ENCODE measurements at regions not wholly inside any gene's neighbourhood (a gene's known extent, or its start where the extent isn't known, plus 50 kb on each side); places are given as distances from the start of the nearest gene placed in this dataset.

DNA sequence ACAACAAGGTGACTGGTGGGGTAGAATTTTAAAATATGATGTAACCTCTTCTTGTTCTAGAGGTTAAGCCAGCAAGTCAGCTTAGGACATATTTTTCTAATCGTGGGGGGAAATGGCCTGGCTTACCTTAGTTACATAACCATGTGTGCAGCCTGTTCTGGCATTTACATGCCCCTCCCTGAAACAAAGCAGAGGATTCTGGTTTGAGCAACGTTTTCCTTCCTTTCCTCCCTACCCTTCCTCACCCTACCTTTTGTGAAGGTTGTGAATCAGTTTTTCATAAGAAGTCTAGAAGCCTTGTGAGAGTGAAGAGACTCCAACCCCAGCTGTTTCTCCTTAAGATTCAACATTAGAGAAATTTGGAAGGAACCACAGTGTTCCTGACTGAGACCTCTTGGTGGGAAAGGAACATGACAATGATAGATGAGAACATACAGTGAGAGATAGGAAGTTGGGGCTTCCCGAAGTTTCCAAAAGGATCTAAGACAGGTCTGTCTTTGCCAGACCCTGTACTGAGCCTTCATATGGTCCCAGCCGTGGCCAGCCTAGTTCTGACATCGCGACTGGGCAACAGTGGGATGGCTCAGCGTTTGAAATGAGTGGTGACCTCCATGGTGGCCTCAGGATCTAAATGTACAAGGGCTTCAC, 365.2 kb downstream of the SPATA31D1 start:
- Mint-ChIP-seq H3K27me3 (ENCODE audit: low read depth) (no peaks in the 10 kb centered on the region), H3K9me3 (peaks cover 21% of the 10 kb centered on the region), H3K27ac (no peak overlapping the region), H3K4me1 (ENCODE audit: low read depth) (no peaks in the 10 kb centered on the region), H3K4me3 (no peak overlapping the region), H3K36me3 (ENCODE audit: low read depth) (no peaks in the 10 kb centered on the region)
- DNase-seq (ENCODE audit: low spot score) = no peak

- H3K36me3 Mint-ChIP-seq (ENCODE audit: low read depth) = no peaks in the 10 kb centered on the region
- DNase-seq (ENCODE audit: low spot score) = no peak
- H3K27me3 Mint-ChIP-seq (ENCODE audit: low read depth) = no peaks in the 10 kb centered on the region
- no peak overlapping the region for H3K4me3 Mint-ChIP-seq
- peaks cover 16% of the 10 kb centered on the region for H3K9me3 Mint-ChIP-seq
- no peak overlapping the region for H3K27ac Mint-ChIP-seq
- H3K4me1 Mint-ChIP-seq (ENCODE audit: low read depth) = no peaks in the 10 kb centered on the region
Measured at GRCh38 chr9:82354279-82354659, 365.7 kb downstream of the SPATA31D1 start.

DNA sequence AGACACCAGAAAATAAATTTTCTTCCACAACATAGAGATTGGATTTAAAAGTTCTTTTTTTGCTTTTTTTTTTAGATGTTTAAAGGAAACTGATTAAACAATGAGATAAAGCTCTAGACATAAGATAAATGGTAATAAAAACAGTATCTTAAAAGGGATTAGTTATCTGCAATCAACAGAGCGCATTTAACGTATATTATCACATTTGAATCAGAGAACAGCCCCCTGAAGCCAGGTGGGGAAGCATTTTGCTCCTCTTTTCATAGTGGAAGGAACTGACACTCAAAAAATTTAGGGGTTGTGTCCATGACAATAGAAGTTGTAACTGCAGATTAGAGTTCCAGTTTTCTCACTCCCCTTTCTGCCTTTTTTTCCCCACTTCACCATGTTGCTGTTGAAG, 367.6 kb downstream of the SPATA31D1 start:
- H3K27me3 Mint-ChIP-seq (ENCODE audit: low read depth) = no peaks in the 10 kb centered on the region

GRCh38 chr9:82356871-82357270, 368.3 kb downstream of the SPATA31D1 start:
- DNase-seq (ENCODE audit: low spot score) = no peak
- no peaks in the 10 kb centered on the region for H3K4me1 Mint-ChIP-seq (ENCODE audit: low read depth)
- H3K4me3 Mint-ChIP-seq = no peak overlapping the region
- no peaks in the 10 kb centered on the region for H3K27me3 Mint-ChIP-seq (ENCODE audit: low read depth)
- H3K27ac Mint-ChIP-seq = no peak overlapping the region
- peaks cover 14% of the 10 kb centered on the region for H3K9me3 Mint-ChIP-seq
- H3K36me3 Mint-ChIP-seq (ENCODE audit: low read depth) = no peaks in the 10 kb centered on the region

More for the DNA sequence above, 367.6 kb downstream of the SPATA31D1 start:
- H3K4me1 Mint-ChIP-seq (ENCODE audit: low read depth) = no peaks in the 10 kb centered on the region
- no peak overlapping the region for H3K27ac Mint-ChIP-seq
- no peaks in the 10 kb centered on the region for H3K36me3 Mint-ChIP-seq (ENCODE audit: low read depth)
- H3K9me3 Mint-ChIP-seq = peaks cover 14% of the 10 kb centered on the region
- no peak for DNase-seq (ENCODE audit: low spot score)
- H3K4me3 Mint-ChIP-seq = no peak overlapping the region

GRCh38 chr9:82363198-82363597, 374.6 kb downstream of the SPATA31D1 start:
- Mint-ChIP-seq H3K4me1 (ENCODE audit: low read depth) (no peaks in the 10 kb centered on the region), H3K4me3 (no peak overlapping the region), H3K36me3 (ENCODE audit: low read depth) (no peaks in the 10 kb centered on the region), H3K9me3 (no peaks in the 10 kb centered on the region), H3K27ac (no peak overlapping the region), H3K27me3 (ENCODE audit: low read depth) (no peaks in the 10 kb centered on the region)
- no peak for DNase-seq (ENCODE audit: low spot score)

- H3K27ac Mint-ChIP-seq = no peak overlapping the region
- H3K36me3 Mint-ChIP-seq (ENCODE audit: low read depth) = no peaks in the 10 kb centered on the region
- no peaks in the 10 kb centered on the region for H3K9me3 Mint-ChIP-seq
- no peak for DNase-seq (ENCODE audit: low spot score)
- H3K27me3 Mint-ChIP-seq (ENCODE audit: low read depth) = no peaks in the 10 kb centered on the region
- H3K4me1 Mint-ChIP-seq (ENCODE audit: low read depth) = no peaks in the 10 kb centered on the region
- H3K4me3 Mint-ChIP-seq = no peak overlapping the region
Measured at GRCh38 chr9:82363682-82364081, 375.1 kb downstream of the SPATA31D1 start.

GRCh38 chr9:82367016-82367415, 378.4 kb downstream of the SPATA31D1 start:
- Mint-ChIP-seq H3K4me1 (ENCODE audit: low read depth) (no peaks in the 10 kb centered on the region), H3K36me3 (ENCODE audit: low read depth) (no peaks in the 10 kb centered on the region), H3K9me3 (peaks cover 4% of the 10 kb centered on the region), H3K4me3 (no peak overlapping the region), H3K27me3 (ENCODE audit: low read depth) (no peaks in the 10 kb centered on the region), H3K27ac (no peak overlapping the region)
- no peak for DNase-seq (ENCODE audit: low spot score)

- no peak overlapping the region for H3K27ac Mint-ChIP-seq
- no peaks in the 10 kb centered on the region for H3K27me3 Mint-ChIP-seq (ENCODE audit: low read depth)
- H3K9me3 Mint-ChIP-seq = peaks cover 4% of the 10 kb centered on the region
Measured at GRCh38 chr9:82367929-82368328, 379.4 kb downstream of the SPATA31D1 start.

DNA sequence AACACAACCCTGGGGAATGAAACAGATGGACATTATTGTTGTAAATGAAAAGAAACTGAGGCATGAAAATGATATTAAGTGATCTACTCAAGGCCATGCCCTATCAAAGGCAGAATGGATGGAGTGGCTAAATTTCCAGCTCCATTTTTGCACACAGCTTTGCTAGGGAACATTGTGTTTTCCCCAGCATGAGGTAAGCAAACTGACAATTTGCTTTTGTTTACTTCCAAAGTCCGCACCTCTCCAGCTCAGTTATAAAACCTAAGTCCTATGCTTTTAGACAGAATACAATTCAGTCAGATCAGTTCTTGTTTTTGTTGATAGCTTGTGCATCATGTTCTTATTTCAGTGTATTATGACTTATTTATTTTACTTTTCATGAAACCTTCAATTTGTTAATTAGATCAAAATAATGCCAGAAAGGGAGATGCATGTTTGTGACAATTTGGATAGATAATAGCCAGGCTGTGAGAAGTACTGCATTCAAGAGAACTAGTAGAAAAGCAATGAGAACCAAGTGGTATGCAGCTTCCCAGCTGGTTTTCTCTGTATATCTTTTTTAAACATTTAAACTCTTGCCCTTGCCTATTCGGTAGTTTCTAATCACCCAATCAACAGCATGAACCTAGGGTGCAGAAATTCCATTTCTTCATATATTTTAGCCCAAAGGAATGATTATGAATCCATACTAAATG, 380.8 kb downstream of the SPATA31D1 start:
- peaks cover 4% of the 10 kb centered on the region for H3K9me3 Mint-ChIP-seq
- H3K36me3 Mint-ChIP-seq (ENCODE audit: low read depth) = no peaks in the 10 kb centered on the region
- no peak for DNase-seq (ENCODE audit: low spot score)
- no peak overlapping the region for H3K27ac Mint-ChIP-seq
- no peaks in the 10 kb centered on the region for H3K27me3 Mint-ChIP-seq (ENCODE audit: low read depth)
- H3K4me1 Mint-ChIP-seq (ENCODE audit: low read depth) = no peaks in the 10 kb centered on the region
- H3K4me3 Mint-ChIP-seq = no peak overlapping the region

More at GRCh38 chr9:82367929-82368328, 379.4 kb downstream of the SPATA31D1 start:
- Mint-ChIP-seq H3K4me3 (no peak overlapping the region), H3K4me1 (ENCODE audit: low read depth) (no peaks in the 10 kb centered on the region), H3K36me3 (ENCODE audit: low read depth) (no peaks in the 10 kb centered on the region)
- no peak for DNase-seq (ENCODE audit: low spot score)

DNA sequence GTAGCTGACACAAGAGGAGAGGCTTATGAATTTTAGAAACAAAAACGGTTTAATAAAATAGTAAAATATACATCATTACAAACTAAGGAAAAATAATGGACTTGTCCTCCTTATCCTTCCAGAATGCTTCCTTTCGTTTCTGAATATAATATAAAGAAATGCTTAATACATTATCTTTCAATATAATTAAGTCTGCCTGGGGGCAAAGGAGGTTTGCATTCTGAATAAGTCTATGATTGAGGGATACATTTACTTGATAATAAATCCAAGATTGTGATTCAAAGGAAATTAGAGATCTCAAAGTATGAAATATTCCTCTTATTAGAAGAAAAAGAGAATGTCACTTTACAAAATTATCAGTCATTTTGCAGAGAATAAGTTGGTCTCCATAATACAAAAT, 386.5 kb downstream of the SPATA31D1 start:
- Mint-ChIP-seq H3K36me3 (ENCODE audit: low read depth) (no peaks in the 10 kb centered on the region), H3K4me3 (no peak overlapping the region), H3K4me1 (ENCODE audit: low read depth) (no peaks in the 10 kb centered on the region), H3K27me3 (ENCODE audit: low read depth) (no peaks in the 10 kb centered on the region), H3K9me3 (peaks cover 4% of the 10 kb centered on the region), H3K27ac (no peak overlapping the region)
- DNase-seq (ENCODE audit: low spot score) = no peak

- Mint-ChIP-seq H3K36me3 (ENCODE audit: low read depth) (no peaks in the 10 kb centered on the region), H3K9me3 (peaks cover 2% of the 10 kb centered on the region), H3K27me3 (ENCODE audit: low read depth) (no peaks in the 10 kb centered on the region), H3K4me1 (ENCODE audit: low read depth) (no peaks in the 10 kb centered on the region), H3K27ac (no peak overlapping the region), H3K4me3 (no peak overlapping the region)
- DNase-seq (ENCODE audit: low spot score) = no peak
Measured at GRCh38 chr9:82376677-82377232, 388.2 kb downstream of the SPATA31D1 start.

DNA sequence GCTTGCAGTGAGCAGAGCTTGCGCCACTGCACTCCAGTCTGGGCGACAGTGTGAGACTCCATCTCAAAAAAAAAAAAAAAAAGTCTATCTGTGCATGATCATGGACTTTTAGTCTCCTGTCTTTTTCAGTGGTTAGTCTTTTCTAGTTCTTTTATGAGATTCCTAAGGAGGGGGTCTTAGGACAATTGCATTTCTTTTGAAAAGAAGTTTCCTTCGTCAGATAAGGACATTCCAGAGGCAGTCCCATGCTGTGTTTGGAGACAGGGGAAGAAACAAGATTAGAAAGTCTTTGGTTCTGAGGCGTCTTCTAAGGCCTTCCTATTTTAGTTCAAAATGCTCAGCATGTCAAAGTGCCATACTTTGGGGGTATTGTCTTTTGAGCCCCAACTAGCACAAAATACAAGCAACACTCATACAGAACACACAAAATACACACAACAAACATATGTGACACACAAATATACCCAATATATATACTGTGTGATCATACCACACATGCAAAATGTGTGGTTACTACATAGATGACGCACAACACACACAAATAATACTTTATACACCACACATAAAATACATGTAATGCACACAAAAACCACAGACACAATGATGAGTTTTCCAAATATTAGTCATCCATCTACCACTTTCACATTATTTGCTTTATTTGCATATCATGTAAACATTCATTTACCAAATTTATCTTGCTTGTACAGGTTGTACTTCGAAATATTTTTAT, 394.5 kb downstream of the SPATA31D1 start:
- DNase-seq (ENCODE audit: low spot score) = no peak
- Mint-ChIP-seq H3K27ac (no peak overlapping the region), H3K27me3 (ENCODE audit: low read depth) (no peaks in the 10 kb centered on the region), H3K4me3 (no peak overlapping the region), H3K9me3 (peaks cover 24% of the 10 kb centered on the region), H3K36me3 (ENCODE audit: low read depth) (no peaks in the 10 kb centered on the region), H3K4me1 (ENCODE audit: low read depth) (no peaks in the 10 kb centered on the region)

GRCh38 chr9:82385633-82386032, 397.1 kb downstream of the SPATA31D1 start:
- Mint-ChIP-seq H3K27ac (no peak overlapping the region), H3K4me3 (no peak overlapping the region), H3K9me3 (peaks cover 41% of the 10 kb centered on the region), H3K36me3 (ENCODE audit: low read depth) (no peaks in the 10 kb centered on the region), H3K4me1 (ENCODE audit: low read depth) (no peaks in the 10 kb centered on the region), H3K27me3 (ENCODE audit: low read depth) (no peaks in the 10 kb centered on the region)
- no peak for DNase-seq (ENCODE audit: low spot score)

GRCh38 chr9:82397534-82397933, 409.0 kb downstream of the SPATA31D1 start:
- H3K4me3 Mint-ChIP-seq = no peak overlapping the region
- peaks cover 10% of the 10 kb centered on the region for H3K9me3 Mint-ChIP-seq

More at GRCh38 chr9:82397534-82397933, 409.0 kb downstream of the SPATA31D1 start:
- no peak overlapping the region for H3K27ac Mint-ChIP-seq
- H3K36me3 Mint-ChIP-seq (ENCODE audit: low read depth) = no peaks in the 10 kb centered on the region
- no peaks in the 10 kb centered on the region for H3K27me3 Mint-ChIP-seq (ENCODE audit: low read depth)
- DNase-seq (ENCODE audit: low spot score) = no peak
- no peaks in the 10 kb centered on the region for H3K4me1 Mint-ChIP-seq (ENCODE audit: low read depth)
